Stimulated activated CD4-positive, alpha-beta T cell treated with anti-CD3 and anti-CD28 coated beads, Interleukin-1b, Interleukin-23, amount 100 ng/mL, for 4 hours (primary cell): ENCODE measurements at regions not wholly inside any gene's neighbourhood (a gene's known extent, or its start where the extent isn't known, plus 50 kb on each side); places are given as distances from the start of the nearest gene placed in this dataset.

Source experiments
- DNase-seq, 2 donors: peaks; one replicate each; pipeline ENCODE4 v3.0.0-alpha.2; 2020; ENCODE audit warnings: low read depth in 2 of 2

- no peak for DNase-seq
These were observed 59.7 kb upstream of the ARID2 start for GRCh38 chr12:45669792-45670191.

GRCh38 chr12:45670346-45671065 lies 59.0 kb upstream of the ARID2 start:
- DNase-seq = no peak

GRCh38 chr12:45671254-45671653 lies 58.3 kb upstream of the ARID2 start:
- no peak for DNase-seq

DNA sequence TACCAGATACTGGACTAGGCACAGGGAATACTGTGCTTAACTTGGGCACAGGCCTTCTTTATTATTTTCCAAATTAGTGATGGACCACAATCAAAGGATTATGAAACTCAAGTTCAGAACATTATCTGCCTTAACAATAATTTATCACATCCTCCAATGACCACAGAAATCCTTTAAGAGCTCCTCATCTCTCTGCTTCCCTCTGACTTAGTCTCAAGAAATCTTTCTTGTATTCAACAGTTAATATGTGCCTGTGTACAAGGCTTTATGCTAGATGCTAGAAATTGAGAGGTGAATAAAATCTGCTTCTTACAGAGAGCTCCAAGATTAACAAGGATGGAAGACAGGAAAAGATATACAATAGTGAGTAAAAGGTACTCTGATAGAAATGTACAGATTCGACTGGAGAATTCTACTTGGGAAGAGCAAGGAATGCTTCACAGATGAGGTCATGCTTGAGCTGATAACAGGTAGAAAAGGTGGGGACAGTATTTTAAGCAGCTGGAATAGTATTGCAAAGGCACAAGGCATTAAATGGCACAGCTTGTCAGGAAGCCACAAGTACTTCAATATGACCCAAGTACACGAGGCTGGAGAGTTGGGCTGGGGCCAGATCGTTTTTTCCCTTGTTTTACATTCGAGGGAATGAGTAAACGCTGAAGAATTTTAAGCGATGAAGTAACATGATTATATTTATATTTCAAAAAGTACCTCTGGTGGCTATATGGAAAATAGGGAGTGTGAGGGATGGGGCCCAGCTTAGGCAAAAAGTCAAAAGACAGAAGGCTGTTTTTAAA lies 55.1 kb upstream of the ARID2 start:
- no peak for DNase-seq

- no peak for DNase-seq
These were observed 54.0 kb upstream of the ARID2 start for GRCh38 chr12:45675534-45675933.
